ENCODE measurements at regions not wholly inside any gene's neighbourhood (a gene's known extent, or its start where the extent isn't known, plus 50 kb on each side); places are given as distances from the start of the nearest gene placed in this dataset.

DNA sequence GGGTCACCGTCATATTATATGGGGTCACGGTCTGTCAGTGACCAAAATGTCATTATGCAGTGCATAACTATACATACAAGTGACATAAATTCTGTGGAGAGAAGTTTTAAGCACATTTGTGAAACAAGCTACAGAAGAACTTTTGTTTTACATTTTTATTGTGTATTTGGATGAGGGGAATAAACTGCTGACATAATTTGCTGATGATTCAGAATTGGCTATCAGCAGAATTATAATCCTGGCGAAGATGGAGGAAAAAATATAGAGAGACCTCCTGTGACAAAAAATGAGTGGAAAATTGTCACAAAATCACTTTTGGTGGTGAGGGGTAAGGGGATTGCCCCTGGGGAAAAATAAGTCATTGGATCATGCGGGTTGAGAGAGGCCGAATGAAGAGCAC, 116.3 kb upstream of the ANKRD55 start:
- no peak for TF ChIP-seq POLR2A (IDR thresholded peaks at IDR 0.05; ENCODE audit: low read depth, low read length)
- TF ChIP-seq POLR2AphosphoS5 (IDR thresholded peaks at IDR 0.05; ENCODE audit: low read depth, low read length), result no peak
- no peak for TF ChIP-seq TAF1 (IDR thresholded peaks at IDR 0.05; ENCODE audit: borderline replicate concordance, low read depth, low read length)
